Spleen (tissue), 7 donors: ENCODE measurements at regions not wholly inside any gene's neighbourhood (a gene's known extent, or its start where the extent isn't known, plus 50 kb on each side); places are given as distances from the start of the nearest gene placed in this dataset.

Source experiments
- POLR2A ChIP-seq, 3 donors: fragments of 450-650 bp; IDR thresholded peaks; one replicate each; pipeline ENCODE4 v1.5.1; 2017; ENCODE audit warnings: antibody characterized with exemption in 3 of 3, mild to moderate bottlenecking in 1 of 3
- POLR2AphosphoS5 ChIP-seq, 3 donors: sonication (generic); formaldehyde crosslinking; IDR thresholded peaks; one replicate each; pipeline ENCODE4 v1.5.1; 2017; ENCODE audit warnings: antibody characterized with exemption in 3 of 3
- TF ChIP-seq, protein P1 (sequence below), 11 experiments: fragments of 200-600 bp in 7 of 11; fragments of 450-650 bp in 4 of 11; sonication (generic) in 4 of 11; IDR thresholded peaks in 8 of 11; conservative IDR thresholded peaks in 3 of 11; 1 replicate in 7 of 11; 2 replicates in 4 of 11; pipeline versions ENCODE4 v1.4.0 to v1.8.0; 2016 to 2021; ENCODE audit warnings: antibody characterized with exemption in 11 of 11, inconsistent platforms in 4 of 11, mild to moderate bottlenecking in 1 of 11
- donor health status: DM: no; HTN: no; CAD: no; lungs with moderate emphysema.
- donor health status: DM: no; HTN: no; CAD: no.
- donor health status: DM: no; HTN: no; CAD: no.

DNA sequence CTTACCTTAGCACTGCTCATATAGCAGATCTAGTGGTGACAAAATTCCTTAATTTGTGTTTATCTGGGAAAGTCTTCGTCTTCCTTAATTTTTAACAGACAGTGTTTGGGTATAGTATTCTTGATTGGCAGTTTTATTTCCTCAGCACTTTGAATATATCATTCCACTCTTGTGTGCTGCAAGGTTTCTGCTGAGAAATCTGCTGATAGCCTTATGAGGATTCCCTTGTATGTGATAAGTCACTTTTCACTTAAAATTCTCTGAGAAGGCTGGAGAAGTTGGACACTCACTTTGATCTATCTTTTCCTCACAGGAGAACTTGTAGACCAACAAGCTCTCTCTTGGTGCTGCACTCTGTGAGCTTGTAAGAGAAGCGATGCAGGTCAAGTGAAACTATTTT is 306.1 kb upstream of the RTL1 start:
- TF ChIP-seq, protein P1, sequence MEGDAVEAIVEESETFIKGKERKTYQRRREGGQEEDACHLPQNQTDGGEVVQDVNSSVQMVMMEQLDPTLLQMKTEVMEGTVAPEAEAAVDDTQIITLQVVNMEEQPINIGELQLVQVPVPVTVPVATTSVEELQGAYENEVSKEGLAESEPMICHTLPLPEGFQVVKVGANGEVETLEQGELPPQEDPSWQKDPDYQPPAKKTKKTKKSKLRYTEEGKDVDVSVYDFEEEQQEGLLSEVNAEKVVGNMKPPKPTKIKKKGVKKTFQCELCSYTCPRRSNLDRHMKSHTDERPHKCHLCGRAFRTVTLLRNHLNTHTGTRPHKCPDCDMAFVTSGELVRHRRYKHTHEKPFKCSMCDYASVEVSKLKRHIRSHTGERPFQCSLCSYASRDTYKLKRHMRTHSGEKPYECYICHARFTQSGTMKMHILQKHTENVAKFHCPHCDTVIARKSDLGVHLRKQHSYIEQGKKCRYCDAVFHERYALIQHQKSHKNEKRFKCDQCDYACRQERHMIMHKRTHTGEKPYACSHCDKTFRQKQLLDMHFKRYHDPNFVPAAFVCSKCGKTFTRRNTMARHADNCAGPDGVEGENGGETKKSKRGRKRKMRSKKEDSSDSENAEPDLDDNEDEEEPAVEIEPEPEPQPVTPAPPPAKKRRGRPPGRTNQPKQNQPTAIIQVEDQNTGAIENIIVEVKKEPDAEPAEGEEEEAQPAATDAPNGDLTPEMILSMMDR (IDR thresholded peaks at IDR 0.05 in 8 of 11, conservative IDR thresholded peaks at IDR 0.05 in 3 of 11) = no peak
- TF ChIP-seq POLR2AphosphoS5 (IDR thresholded peaks at IDR 0.05) (no peak), POLR2A (IDR thresholded peaks at IDR 0.05) (no peak)
